ENCODE measurements at regions not wholly inside any gene's neighbourhood (a gene's known extent, or its start where the extent isn't known, plus 50 kb on each side); places are given as distances from the start of the nearest gene placed in this dataset.
A peak's percentile ranks its signal among the peaks of the same experiment; 100 is the strongest.

GRCh38 chr6:170162775-170163404 lies 128.0 kb downstream of the DLL1 start:
- DNase-seq (ENCODE audit: low spot score) = no peak
- CTCF ChIA-PET = interaction anchor here (0.7 kb wide), 1 partner anchor 36 kb away, joined by 4 read pairs; no protein-coding TSS in a partner anchor
- POLR2A ChIA-PET (ENCODE audit: low non-redundant PET) = no interaction called here
- TF ChIP-seq, protein P1, sequence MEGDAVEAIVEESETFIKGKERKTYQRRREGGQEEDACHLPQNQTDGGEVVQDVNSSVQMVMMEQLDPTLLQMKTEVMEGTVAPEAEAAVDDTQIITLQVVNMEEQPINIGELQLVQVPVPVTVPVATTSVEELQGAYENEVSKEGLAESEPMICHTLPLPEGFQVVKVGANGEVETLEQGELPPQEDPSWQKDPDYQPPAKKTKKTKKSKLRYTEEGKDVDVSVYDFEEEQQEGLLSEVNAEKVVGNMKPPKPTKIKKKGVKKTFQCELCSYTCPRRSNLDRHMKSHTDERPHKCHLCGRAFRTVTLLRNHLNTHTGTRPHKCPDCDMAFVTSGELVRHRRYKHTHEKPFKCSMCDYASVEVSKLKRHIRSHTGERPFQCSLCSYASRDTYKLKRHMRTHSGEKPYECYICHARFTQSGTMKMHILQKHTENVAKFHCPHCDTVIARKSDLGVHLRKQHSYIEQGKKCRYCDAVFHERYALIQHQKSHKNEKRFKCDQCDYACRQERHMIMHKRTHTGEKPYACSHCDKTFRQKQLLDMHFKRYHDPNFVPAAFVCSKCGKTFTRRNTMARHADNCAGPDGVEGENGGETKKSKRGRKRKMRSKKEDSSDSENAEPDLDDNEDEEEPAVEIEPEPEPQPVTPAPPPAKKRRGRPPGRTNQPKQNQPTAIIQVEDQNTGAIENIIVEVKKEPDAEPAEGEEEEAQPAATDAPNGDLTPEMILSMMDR (conservative IDR thresholded peaks at IDR 0.05; ENCODE audit: low read depth) = no peak
- H3K27ac ChIP-seq = no peak overlapping the region

DNA sequence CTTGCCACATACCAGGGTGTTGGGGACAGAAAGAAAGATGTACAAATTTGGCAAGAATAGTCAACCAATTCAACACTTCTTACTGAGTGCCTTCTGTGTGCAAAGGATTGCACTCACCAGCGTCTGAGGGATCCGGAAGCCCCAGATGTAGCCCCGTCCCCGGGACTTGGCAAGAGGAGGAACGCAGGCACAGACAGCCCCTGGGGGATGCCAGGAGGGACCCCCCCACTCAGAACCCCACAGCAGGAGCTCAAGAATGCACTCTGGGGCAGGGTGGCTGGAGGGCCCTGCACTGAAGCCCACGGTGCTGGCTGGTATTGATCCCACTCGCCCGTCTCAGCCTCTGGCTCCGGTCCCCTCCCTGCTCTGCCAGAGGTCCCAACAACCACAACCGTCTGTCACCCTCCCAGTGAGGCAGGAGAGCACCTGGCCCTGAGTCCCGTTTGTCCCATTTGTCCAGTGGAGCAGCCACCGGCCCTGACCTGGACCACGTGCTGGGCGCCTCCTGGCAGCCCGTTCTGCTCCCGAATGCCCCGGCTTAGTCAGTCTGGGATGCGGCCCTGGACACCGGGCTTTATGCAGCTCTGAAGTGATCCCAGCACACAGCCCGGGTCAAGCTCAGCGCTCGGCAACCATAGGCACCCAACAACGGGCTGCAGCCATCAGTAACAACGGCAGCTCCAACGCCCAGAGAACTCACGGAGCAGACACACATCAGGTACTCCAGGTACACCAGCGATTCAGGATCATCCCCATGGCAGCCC lies 128.7 kb downstream of the DLL1 start:
- ChIA-PET POLR2A (ENCODE audit: low non-redundant PET) (no interaction called here), CTCF (interaction anchor here (0.7 kb wide), 1 partner anchor 35 kb away, joined by 4 read pairs; no protein-coding TSS in a partner anchor)
- no peak overlapping the region for H3K27ac ChIP-seq
- TF ChIP-seq, protein P1 (conservative IDR thresholded peaks at IDR 0.05; ENCODE audit: low read depth) = no peak
- DNase-seq (ENCODE audit: low spot score) = no peak

DNA sequence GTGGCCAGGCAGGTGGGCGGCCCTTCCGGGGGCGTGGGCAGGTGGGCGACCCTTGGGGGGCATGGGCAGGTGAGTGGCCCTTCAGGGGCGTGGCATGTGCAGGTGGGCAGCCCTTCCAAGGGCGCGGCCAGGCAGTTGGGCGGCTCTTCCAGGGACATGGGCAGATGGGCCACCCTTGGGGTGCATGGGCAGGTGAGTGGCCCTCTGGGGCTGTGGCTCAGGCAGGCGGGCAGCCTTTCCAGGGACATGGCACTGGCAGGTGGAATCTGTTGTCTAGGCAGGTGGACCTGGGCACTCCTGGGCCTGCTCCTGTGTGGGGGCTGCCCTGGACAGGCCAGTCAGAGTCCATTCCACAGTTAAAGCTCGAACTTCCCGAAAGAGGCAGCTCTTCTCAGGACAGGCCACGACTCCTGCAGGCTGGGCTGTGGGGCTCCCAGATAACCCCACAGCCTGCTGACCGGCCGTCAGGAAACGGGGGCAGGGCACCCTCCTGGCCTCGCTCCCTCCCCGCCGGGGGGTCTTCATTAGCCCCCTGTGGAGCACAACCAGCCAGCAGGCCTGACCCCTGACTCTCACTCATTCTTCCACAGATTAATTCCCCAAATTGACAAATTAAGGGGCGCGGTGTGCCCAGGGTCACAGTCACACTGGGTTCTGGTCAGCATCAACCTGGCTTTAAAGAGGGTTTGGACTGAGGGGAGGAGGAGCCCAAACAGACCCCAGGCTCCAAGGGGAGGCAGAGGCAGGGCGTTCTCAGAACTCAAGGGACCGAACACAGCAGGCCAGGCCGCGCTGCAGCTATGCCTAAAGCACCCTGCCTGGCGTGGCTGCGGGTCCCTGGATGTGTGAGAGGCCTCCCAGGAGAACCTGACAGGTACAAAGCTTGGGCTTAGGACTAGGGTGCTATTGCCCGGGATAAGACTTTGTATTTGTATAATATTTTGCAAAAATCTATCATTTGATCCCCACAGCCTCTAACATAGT lies 130.0 kb downstream of the DLL1 start:
- ChIA-PET POLR2A (ENCODE audit: low non-redundant PET) (no interaction called here), CTCF (no interaction called here)
- TF ChIP-seq, protein P1 (conservative IDR thresholded peaks at IDR 0.05; ENCODE audit: low read depth) = no peak
- peak overlapping the region; percentile 19 for H3K27ac ChIP-seq
- DNase-seq (ENCODE audit: low spot score) = no peak

GRCh38 chr6:170160031-170160627 lies 130.7 kb downstream of the DLL1 start:
- POLR2A ChIA-PET (ENCODE audit: low non-redundant PET) = no interaction called here
- CTCF ChIA-PET = interaction anchor here (0.7 kb wide), 1 partner anchor 328 kb away, joined by 3 read pairs; no protein-coding TSS in a partner anchor
- no peak for DNase-seq (ENCODE audit: low spot score)

GRCh38 chr6:170159022-170159965 lies 131.6 kb downstream of the DLL1 start:
- TF ChIP-seq, protein P1 (conservative IDR thresholded peaks at IDR 0.05; ENCODE audit: low read depth) = no peak
- no peak for DNase-seq (ENCODE audit: low spot score)
- peak overlapping the region; percentile 25; the same call in 1 of the 2 replicates for H3K27ac ChIP-seq
- POLR2A ChIA-PET (ENCODE audit: low non-redundant PET) = no interaction called here
- CTCF ChIA-PET = interaction anchor here (0.7 kb wide), 1 partner anchor 327 kb away, joined by 3 read pairs; no protein-coding TSS in a partner anchor

More at GRCh38 chr6:170160031-170160627, 130.7 kb downstream of the DLL1 start:
- peak overlapping the region; percentile 25; the same call in 1 of the 2 replicates for H3K27ac ChIP-seq
- TF ChIP-seq, protein P1 (conservative IDR thresholded peaks at IDR 0.05; ENCODE audit: low read depth) = no peak

Measured in RWPE1 (cell line).